SK-N-SH (cell line): ENCODE measurements at regions not wholly inside any gene's neighbourhood (a gene's known extent, or its start where the extent isn't known, plus 50 kb on each side); places are given as distances from the start of the nearest gene placed in this dataset.

Experiments used
- CTCF ChIA-PET: fragments of 300-600, 350-600 bp; formaldehyde crosslinking; extraction: SDS; loops from one replicate; lab custom pipeline; 2021; lab: Yijun Ruan, JAX
- POLR2A ChIA-PET: fragments of 350-600 bp; sonication (Branson Sonifier 250); formaldehyde crosslinking; extraction: SDS; loops from one replicate; lab custom pipeline; 2020; ENCODE audit warnings: antibody characterized with exemption, inconsistent platforms; lab: Yijun Ruan, JAX
- DNase-seq: peaks from one replicate; pipeline ENCODE4 v3.0.0; 2012
- H2AFZ ChIP-seq: fragments of 200-600 bp; sonication (generic); 2 replicates; pipeline ENCODE4 v1.8.1; 2016; ENCODE audit warnings: antibody characterized with exemption, mild to moderate bottlenecking, low read depth
- H3F3A ChIP-seq: fragments of 200-600 bp; sonication (generic); replicated peaks from 2 replicates; pipeline ENCODE3; 2016; ENCODE audit warnings: antibody characterized with exemption, mild to moderate bottlenecking; ENCODE audit not compliant: insufficient read depth
- H3K27ac ChIP-seq, 2 experiments: fragments of 200-500 bp in 1 of 2; fragments of 200-600 bp in 1 of 2; sonication (Bioruptor generic) in 1 of 2; sonication (generic), shearing (Covaris generic) in 1 of 2; 2 replicates each; pipeline versions ENCODE4 v1.5.1 to v1.6.1; 2014 to 2016; ENCODE audit warnings: low read depth in 2 of 2, inconsistent platforms in 1 of 2, low read length in 1 of 2, mild to moderate bottlenecking in 1 of 2, mixed read lengths in 1 of 2
- H3K27me3 ChIP-seq: fragments of 200-600 bp; sonication (generic), shearing (Covaris generic); 2 replicates; pipeline ENCODE4 v1.6.1; 2016; ENCODE audit warnings: mixed run types; ENCODE audit not compliant: insufficient read depth
- H3K36me3 ChIP-seq, 2 experiments: fragments of 200-500 bp in 1 of 2; fragments of 200-600 bp in 1 of 2; sonication (Bioruptor generic) in 1 of 2; sonication (generic) in 1 of 2; replicated peaks in 1 of 2; 2 replicates each; pipeline versions ENCODE3 to v1.5.1; 2014 to 2016; ENCODE audit warnings: low read length in 1 of 2, mild to moderate bottlenecking in 1 of 2; ENCODE audit not compliant: insufficient read depth in 2 of 2, control insufficient read depth in 1 of 2
- H3K4me1 ChIP-seq, 2 experiments: fragments of 200-500 bp in 1 of 2; fragments of 200-600 bp in 1 of 2; sonication (Bioruptor generic) in 1 of 2; sonication (generic), shearing (Covaris generic) in 1 of 2; 2 replicates each; pipeline versions ENCODE4 v1.5.1 to v1.6.1; 2014 to 2016; ENCODE audit warnings: low read depth in 1 of 2, low read length in 1 of 2, mixed run types in 1 of 2; ENCODE audit not compliant: insufficient read depth in 2 of 2, control insufficient read depth in 1 of 2
- H3K4me2 ChIP-seq: fragments of 200-600 bp; sonication (generic), shearing (Covaris generic); 2 replicates; pipeline ENCODE4 v1.6.1; 2017; ENCODE audit warnings: mixed run types
- H3K4me3 ChIP-seq, 2 experiments: fragments of 200-500 bp in 1 of 2; fragments of 200-600 bp in 1 of 2; sonication (Bioruptor generic) in 1 of 2; sonication (generic), shearing (Covaris generic) in 1 of 2; 2 replicates each; pipeline versions ENCODE4 v1.5.1 to v1.8.1; 2014 to 2016; ENCODE audit warnings: low read depth in 2 of 2, inconsistent platforms in 1 of 2, low read length in 1 of 2, mild to moderate bottlenecking in 1 of 2, mixed read lengths in 1 of 2, moderate library complexity in 1 of 2
- H3K79me2 ChIP-seq: fragments of 200-600 bp; sonication (generic); 2 replicates; pipeline ENCODE4 v1.8.1; 2017; ENCODE audit warnings: mild to moderate bottlenecking; ENCODE audit not compliant: insufficient read depth
- H3K9ac ChIP-seq: fragments of 200-600 bp; sonication (generic); 2 replicates; pipeline ENCODE4 v1.6.1; 2017; ENCODE audit warnings: mixed run types
- H3K9me2 ChIP-seq: fragments of 200-600 bp; sonication (generic); 2 replicates; pipeline ENCODE4 v1.6.1; 2017; ENCODE audit warnings: mixed run types
- H3K9me3 ChIP-seq: fragments of 200-600 bp; sonication (generic); 2 replicates; pipeline ENCODE4 v1.6.1; 2017; ENCODE audit warnings: mixed run types, mild to moderate bottlenecking, moderate library complexity
- H4K20me1 ChIP-seq: fragments of 200-600 bp; sonication (generic); 2 replicates; pipeline ENCODE4 v1.6.1; 2017; ENCODE audit warnings: mild to moderate bottlenecking, mixed run types; ENCODE audit not compliant: insufficient read depth
- EP300 ChIP-seq, 2 experiments: IDR thresholded peaks; 2 replicates each; pipeline versions ENCODE4 v1.4.0 to v1.6.1; 2012; ENCODE audit warnings: borderline replicate concordance in 1 of 2, low read depth in 1 of 2, low read length in 1 of 2
- EZH2phosphoT487 ChIP-seq: fragments of 200-600 bp; sonication (generic); IDR thresholded peaks from 2 replicates; pipeline ENCODE4 v1.6.1; 2017; ENCODE audit warnings: low read depth, mixed run types, mild to moderate bottlenecking, antibody characterized with exemption, moderate library complexity, borderline replicate concordance
- FOSL2 ChIP-seq: IDR thresholded peaks from 2 replicates; pipeline ENCODE4 v1.4.0; 2012; ENCODE audit warnings: low read depth, mild to moderate bottlenecking, moderate library complexity, borderline replicate concordance
- FOXM1 ChIP-seq: IDR thresholded peaks from 2 replicates; pipeline ENCODE4 v1.4.0; 2012; ENCODE audit warnings: low read depth, mild to moderate bottlenecking
- JUND ChIP-seq: IDR thresholded peaks from 2 replicates; pipeline ENCODE4 v1.4.0; 2012
- MXI1 ChIP-seq: IDR thresholded peaks from 2 replicates; pipeline ENCODE4 v1.6.1; 2012; ENCODE audit warnings: mild to moderate bottlenecking, low read depth, low read length, improper control_type of control experiment
- NFIC ChIP-seq: IDR thresholded peaks from 2 replicates; pipeline ENCODE4 v1.4.0; 2012; ENCODE audit warnings: borderline replicate concordance
- POLR2AphosphoS5 ChIP-seq: IDR thresholded peaks from 2 replicates; pipeline ENCODE4 v1.6.1; 2012; ENCODE audit warnings: low read depth, low read length
- RAD21 ChIP-seq: IDR thresholded peaks from 2 replicates; pipeline ENCODE4 v1.6.1; 2012; ENCODE audit warnings: mild to moderate bottlenecking, low read length
- RCOR1 ChIP-seq: fragments of 150-350 bp; IDR thresholded peaks from 2 replicates; pipeline ENCODE4 v1.6.1; 2017; ENCODE audit warnings: antibody characterized with exemption, low read length
- SIN3A ChIP-seq: IDR thresholded peaks from 2 replicates; pipeline ENCODE4 v1.6.1; 2012; ENCODE audit warnings: low read depth, mild to moderate bottlenecking, low read length, moderate library complexity, borderline replicate concordance
- SMC3 ChIP-seq: IDR thresholded peaks from 2 replicates; pipeline ENCODE4 v1.6.1; 2012; ENCODE audit warnings: low read depth, low read length, improper control_type of control experiment
- TCF12 ChIP-seq: IDR thresholded peaks from 2 replicates; pipeline ENCODE4 v1.4.0; 2012
- WGBS: methylation state at CpG from one replicate; pipeline ENCODE4 v1.1.6; 2017; ENCODE audit warnings: low lambda C conversion rate; 5-methylcytosine and 5-hydroxymethylcytosine counted together
- TF ChIP-seq, protein P1 (sequence below): fragments of 200-600 bp; sonication (generic); IDR thresholded peaks from 2 replicates; pipeline ENCODE4 v1.6.1; 2017; ENCODE audit warnings: antibody characterized with exemption, mild to moderate bottlenecking, moderate library complexity
- TF ChIP-seq, protein P2 (sequence below): IDR thresholded peaks from 2 replicates; pipeline ENCODE4 v1.4.0; 2012; ENCODE audit warnings: low read depth, borderline replicate concordance
- TF ChIP-seq, protein P3 (sequence below): IDR thresholded peaks from 2 replicates; pipeline ENCODE4 v1.4.0; 2012; ENCODE audit warnings: low read depth
- TF ChIP-seq, protein P4 (sequence below): IDR thresholded peaks from 2 replicates; pipeline ENCODE4 v1.4.0; 2012; ENCODE audit warnings: low read depth, borderline replicate concordance
- TF ChIP-seq, protein P5 (sequence below): fragments of 150-350 bp; IDR thresholded peaks from 2 replicates; pipeline ENCODE4 v1.6.1; 2016; ENCODE audit warnings: mild to moderate bottlenecking, low read depth, low read length

DNA sequence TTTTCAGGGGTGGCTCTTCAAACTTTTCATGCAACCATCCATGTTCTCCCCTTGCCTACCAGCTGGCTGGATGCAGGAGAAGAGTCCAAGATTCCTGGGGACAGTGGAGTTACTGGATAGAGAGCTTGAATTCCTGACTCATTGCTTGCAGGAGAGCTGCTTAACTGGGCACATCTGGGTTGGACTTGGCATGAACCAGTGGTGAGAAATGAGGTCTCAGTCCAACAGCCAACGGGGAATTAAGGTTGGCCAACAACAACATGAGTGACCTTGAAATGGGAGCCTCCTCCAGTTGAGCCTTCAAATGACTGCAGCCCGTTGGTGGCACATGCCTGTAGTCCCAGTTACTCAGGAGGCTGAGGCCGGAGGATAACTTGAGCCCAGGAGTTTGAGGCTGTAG, 58.1 kb upstream of the OPN4 start:
- Histone ChIP-seq H3K36me3 (no peaks in the 10 kb centered on the region), H3K9me3 (no peaks in the 10 kb centered on the region), H2AFZ (no peak overlapping the region), H3K4me3 (no peak overlapping the region), H4K20me1 (no peaks in the 10 kb centered on the region), H3K9me2 (no peaks in the 10 kb centered on the region), H3K79me2 (no peaks in the 10 kb centered on the region), H3K27ac (no peak overlapping the region), H3K4me2 (no peak overlapping the region), H3K27me3 (no peaks in the 10 kb centered on the region), H3K4me1 (peaks cover 0 to 2% of the 10 kb centered on the region in 2 experiments; a peak in 1 of 4 replicates), H3F3A (no peaks in the 10 kb centered on the region), H3K9ac (no peak overlapping the region)
- CTCF ChIA-PET = interaction anchor here (1.2 to 4.7 kb wide), 3 partner anchors 11 to 196 kb away, joined by 4 to 35 read pairs (median 5); no protein-coding TSS in a partner anchor
- WGBS = 50% methylated on average over 3 of the region's 3 CpGs
- TF ChIP-seq EP300 (IDR thresholded peaks at IDR 0.05; ENCODE audit: borderline replicate concordance in 1 of 2, low read depth in 1 of 2, low read length in 1 of 2) (no peak), JUND (no peak), SMC3 (no peak), RCOR1 (no peak), NFIC (no peak), TCF12 (no peak), POLR2AphosphoS5 (no peak), FOXM1 (no peak), RAD21 (no peak), EZH2phosphoT487 (no peak), MXI1 (no peak), SIN3A (no peak), FOSL2 (no peak)
- TF ChIP-seq, protein P1, sequence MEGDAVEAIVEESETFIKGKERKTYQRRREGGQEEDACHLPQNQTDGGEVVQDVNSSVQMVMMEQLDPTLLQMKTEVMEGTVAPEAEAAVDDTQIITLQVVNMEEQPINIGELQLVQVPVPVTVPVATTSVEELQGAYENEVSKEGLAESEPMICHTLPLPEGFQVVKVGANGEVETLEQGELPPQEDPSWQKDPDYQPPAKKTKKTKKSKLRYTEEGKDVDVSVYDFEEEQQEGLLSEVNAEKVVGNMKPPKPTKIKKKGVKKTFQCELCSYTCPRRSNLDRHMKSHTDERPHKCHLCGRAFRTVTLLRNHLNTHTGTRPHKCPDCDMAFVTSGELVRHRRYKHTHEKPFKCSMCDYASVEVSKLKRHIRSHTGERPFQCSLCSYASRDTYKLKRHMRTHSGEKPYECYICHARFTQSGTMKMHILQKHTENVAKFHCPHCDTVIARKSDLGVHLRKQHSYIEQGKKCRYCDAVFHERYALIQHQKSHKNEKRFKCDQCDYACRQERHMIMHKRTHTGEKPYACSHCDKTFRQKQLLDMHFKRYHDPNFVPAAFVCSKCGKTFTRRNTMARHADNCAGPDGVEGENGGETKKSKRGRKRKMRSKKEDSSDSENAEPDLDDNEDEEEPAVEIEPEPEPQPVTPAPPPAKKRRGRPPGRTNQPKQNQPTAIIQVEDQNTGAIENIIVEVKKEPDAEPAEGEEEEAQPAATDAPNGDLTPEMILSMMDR = no peak
- TF ChIP-seq, protein P2, sequence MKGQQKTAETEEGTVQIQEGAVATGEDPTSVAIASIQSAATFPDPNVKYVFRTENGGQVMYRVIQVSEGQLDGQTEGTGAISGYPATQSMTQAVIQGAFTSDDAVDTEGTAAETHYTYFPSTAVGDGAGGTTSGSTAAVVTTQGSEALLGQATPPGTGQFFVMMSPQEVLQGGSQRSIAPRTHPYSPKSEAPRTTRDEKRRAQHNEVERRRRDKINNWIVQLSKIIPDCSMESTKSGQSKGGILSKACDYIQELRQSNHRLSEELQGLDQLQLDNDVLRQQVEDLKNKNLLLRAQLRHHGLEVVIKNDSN = no peak
- TF ChIP-seq, protein P3, sequence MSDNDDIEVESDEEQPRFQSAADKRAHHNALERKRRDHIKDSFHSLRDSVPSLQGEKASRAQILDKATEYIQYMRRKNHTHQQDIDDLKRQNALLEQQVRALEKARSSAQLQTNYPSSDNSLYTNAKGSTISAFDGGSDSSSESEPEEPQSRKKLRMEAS = no peak
- TF ChIP-seq, protein P4, sequence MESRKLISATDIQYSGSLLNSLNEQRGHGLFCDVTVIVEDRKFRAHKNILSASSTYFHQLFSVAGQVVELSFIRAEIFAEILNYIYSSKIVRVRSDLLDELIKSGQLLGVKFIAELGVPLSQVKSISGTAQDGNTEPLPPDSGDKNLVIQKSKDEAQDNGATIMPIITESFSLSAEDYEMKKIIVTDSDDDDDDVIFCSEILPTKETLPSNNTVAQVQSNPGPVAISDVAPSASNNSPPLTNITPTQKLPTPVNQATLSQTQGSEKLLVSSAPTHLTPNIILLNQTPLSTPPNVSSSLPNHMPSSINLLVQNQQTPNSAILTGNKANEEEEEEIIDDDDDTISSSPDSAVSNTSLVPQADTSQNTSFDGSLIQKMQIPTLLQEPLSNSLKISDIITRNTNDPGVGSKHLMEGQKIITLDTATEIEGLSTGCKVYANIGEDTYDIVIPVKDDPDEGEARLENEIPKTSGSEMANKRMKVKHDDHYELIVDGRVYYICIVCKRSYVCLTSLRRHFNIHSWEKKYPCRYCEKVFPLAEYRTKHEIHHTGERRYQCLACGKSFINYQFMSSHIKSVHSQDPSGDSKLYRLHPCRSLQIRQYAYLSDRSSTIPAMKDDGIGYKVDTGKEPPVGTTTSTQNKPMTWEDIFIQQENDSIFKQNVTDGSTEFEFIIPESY = no peak
- TF ChIP-seq, protein P5, sequence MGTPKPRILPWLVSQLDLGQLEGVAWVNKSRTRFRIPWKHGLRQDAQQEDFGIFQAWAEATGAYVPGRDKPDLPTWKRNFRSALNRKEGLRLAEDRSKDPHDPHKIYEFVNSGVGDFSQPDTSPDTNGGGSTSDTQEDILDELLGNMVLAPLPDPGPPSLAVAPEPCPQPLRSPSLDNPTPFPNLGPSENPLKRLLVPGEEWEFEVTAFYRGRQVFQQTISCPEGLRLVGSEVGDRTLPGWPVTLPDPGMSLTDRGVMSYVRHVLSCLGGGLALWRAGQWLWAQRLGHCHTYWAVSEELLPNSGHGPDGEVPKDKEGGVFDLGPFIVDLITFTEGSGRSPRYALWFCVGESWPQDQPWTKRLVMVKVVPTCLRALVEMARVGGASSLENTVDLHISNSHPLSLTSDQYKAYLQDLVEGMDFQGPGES = no peak
- no peak for DNase-seq
- POLR2A ChIA-PET = no interaction called here
